ENCODE measurements at regions not wholly inside any gene's neighbourhood (a gene's known extent, or its start where the extent isn't known, plus 50 kb on each side); places are given as distances from the start of the nearest gene placed in this dataset.
"Not testable (repeated sequence)": the region's sequence is repeated elsewhere in the genome, so short reads cannot be mapped to it uniquely, and the experiment has no call there.

DNA sequence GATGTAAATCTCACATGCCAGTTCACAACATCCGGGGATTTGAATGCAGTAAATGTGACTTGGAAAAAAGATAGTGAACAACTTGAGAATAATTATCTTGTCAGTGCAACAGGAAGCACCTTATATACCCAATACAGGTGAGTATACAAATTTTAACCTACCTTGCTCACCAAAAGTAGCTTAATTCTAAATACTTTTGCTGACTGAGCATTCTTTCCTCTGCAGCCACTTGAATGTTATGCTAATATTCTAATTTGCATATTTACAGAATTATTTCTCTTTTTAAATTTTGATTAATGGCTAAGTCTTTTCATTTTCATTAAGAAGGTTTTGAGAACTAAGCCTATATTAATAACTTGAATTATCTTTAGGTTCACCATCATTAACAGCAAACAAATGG lies 371.8 kb downstream of the SRGAP2C start:
- TF ChIP-seq, protein P1, sequence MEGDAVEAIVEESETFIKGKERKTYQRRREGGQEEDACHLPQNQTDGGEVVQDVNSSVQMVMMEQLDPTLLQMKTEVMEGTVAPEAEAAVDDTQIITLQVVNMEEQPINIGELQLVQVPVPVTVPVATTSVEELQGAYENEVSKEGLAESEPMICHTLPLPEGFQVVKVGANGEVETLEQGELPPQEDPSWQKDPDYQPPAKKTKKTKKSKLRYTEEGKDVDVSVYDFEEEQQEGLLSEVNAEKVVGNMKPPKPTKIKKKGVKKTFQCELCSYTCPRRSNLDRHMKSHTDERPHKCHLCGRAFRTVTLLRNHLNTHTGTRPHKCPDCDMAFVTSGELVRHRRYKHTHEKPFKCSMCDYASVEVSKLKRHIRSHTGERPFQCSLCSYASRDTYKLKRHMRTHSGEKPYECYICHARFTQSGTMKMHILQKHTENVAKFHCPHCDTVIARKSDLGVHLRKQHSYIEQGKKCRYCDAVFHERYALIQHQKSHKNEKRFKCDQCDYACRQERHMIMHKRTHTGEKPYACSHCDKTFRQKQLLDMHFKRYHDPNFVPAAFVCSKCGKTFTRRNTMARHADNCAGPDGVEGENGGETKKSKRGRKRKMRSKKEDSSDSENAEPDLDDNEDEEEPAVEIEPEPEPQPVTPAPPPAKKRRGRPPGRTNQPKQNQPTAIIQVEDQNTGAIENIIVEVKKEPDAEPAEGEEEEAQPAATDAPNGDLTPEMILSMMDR (IDR thresholded peaks at IDR 0.05): not testable (repeated sequence)
- not testable (repeated sequence) for TF ChIP-seq POLR2A (IDR thresholded peaks at IDR 0.05)

All from thyroid gland (tissue), 4 donors.